Effector memory CD4-positive, alpha-beta T cell (primary cell): ENCODE measurements at regions not wholly inside any gene's neighbourhood (a gene's known extent, or its start where the extent isn't known, plus 50 kb on each side); places are given as distances from the start of the nearest gene placed in this dataset.
A peak's percentile ranks its signal among the peaks of the same experiment; 100 is the strongest.

Experiments used
- DNase-seq, 3 donors: peaks; one replicate each; pipeline ENCODE4 v3.0.0-alpha.2; 2020
- H3K27ac ChIP-seq: 2 replicates; pipeline ENCODE4 v1.7.0; 2013; ENCODE audit warnings: mild to moderate bottlenecking, low read length, moderate library complexity; ENCODE audit not compliant: insufficient read depth, poor library complexity, severe bottlenecking
- H3K27me3 ChIP-seq: replicated peaks from 2 replicates; pipeline ENCODE4 v1.7.0; 2013; ENCODE audit warnings: mild to moderate bottlenecking, low read length; ENCODE audit not compliant: insufficient read depth, control insufficient read depth, poor library complexity, severe bottlenecking
- H3K36me3 ChIP-seq: 2 replicates; pipeline ENCODE4 v1.7.0; 2013; ENCODE audit warnings: mild to moderate bottlenecking, low read length, moderate library complexity; ENCODE audit not compliant: control insufficient read depth, insufficient read depth
- H3K4me1 ChIP-seq: 2 replicates; pipeline ENCODE4 v1.7.0; 2013; ENCODE audit warnings: low read length, mild to moderate bottlenecking; ENCODE audit not compliant: control insufficient read depth, insufficient read depth, poor library complexity, severe bottlenecking
- H3K4me3 ChIP-seq: 2 replicates; pipeline ENCODE4 v1.7.0; 2013; ENCODE audit warnings: low read length, low read depth, mild to moderate bottlenecking; ENCODE audit not compliant: insufficient read depth, poor library complexity, severe bottlenecking
- H3K9me3 ChIP-seq: 2 replicates; pipeline ENCODE4 v1.7.0; 2013; ENCODE audit warnings: mild to moderate bottlenecking, low read length, moderate library complexity; ENCODE audit not compliant: control insufficient read depth

DNA sequence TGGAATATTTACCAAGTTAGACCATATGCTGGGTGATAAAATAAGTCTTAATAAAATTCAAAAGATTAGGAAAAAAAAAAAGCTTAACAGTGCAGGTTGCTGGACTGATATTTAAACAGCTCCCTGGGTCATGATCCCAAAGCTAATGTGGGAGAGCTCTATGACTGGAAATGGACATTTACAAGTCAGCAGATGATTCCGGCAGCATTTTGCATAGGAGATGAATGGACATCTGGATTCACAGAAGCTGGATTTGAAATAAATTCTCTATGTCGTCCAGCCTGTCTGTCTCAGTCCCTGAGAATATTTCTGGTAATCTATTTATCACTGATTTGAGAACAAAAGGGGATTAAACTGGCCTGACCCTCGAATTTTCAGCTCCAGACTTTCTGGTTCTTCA, 52.3 kb upstream of the KLHL25 start:
- no peaks in the 10 kb centered on the region for H3K9me3 ChIP-seq
- H3K36me3 ChIP-seq, result no peaks in the 10 kb centered on the region
- no peak overlapping the region for H3K4me3 ChIP-seq
- DNase-seq, result no peak
- no peaks in the 10 kb centered on the region for H3K27me3 ChIP-seq
- no peak overlapping the region for H3K27ac ChIP-seq
- no peaks in the 10 kb centered on the region for H3K4me1 ChIP-seq

DNA sequence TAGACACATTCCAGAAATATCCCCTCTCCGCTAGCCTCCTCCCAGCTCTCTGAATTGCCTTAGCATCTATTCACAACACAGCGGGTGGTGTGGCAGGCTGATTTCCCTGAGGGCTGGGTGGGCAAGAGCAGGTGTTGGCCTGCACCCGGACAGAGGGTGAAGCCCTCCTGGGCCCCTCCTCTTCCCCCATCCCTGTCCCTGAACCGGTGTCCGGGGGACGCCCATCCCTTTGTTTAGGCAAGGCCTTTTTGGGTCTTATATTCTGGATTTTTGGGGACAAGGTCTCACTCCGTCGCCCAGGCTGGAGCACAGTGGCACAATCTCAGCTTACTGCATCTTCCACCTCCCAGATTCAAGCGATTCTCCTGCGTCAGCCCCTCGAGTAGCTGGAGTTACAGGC, 55.2 kb upstream of the KLHL25 start:
- Histone ChIP-seq H3K9me3 (no peaks in the 10 kb centered on the region), H3K4me3 (no peak overlapping the region), H3K27me3 (no peaks in the 10 kb centered on the region), H3K36me3 (no peaks in the 10 kb centered on the region), H3K27ac (no peak overlapping the region), H3K4me1 (no peaks in the 10 kb centered on the region)
- DNase-seq, result no peak

DNA sequence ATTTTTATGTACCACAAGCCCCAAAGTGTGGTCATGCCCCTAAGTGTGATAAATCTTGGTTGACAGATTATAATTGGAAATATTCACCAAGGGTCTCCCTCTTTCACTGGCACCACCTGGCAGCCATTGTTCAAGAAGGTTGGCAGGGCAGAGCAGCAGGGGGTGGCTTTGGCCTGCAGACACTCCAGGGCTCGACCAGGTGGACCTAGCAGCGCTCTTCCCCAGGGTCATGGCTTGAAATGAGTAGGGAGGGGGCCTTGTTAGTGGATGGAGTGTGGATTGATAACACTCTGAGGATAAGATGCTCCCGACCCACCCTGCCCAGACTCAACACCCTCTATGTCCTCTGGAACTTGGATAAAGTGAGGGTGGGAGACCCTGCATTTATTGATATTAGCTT, 58.2 kb upstream of the KLHL25 start:
- no peaks in the 10 kb centered on the region for H3K36me3 ChIP-seq
- no peaks in the 10 kb centered on the region for H3K27me3 ChIP-seq
- H3K9me3 ChIP-seq, result no peaks in the 10 kb centered on the region
- no peak for DNase-seq
- H3K4me1 ChIP-seq, result no peaks in the 10 kb centered on the region
- H3K27ac ChIP-seq, result no peak overlapping the region
- no peak overlapping the region for H3K4me3 ChIP-seq

DNA sequence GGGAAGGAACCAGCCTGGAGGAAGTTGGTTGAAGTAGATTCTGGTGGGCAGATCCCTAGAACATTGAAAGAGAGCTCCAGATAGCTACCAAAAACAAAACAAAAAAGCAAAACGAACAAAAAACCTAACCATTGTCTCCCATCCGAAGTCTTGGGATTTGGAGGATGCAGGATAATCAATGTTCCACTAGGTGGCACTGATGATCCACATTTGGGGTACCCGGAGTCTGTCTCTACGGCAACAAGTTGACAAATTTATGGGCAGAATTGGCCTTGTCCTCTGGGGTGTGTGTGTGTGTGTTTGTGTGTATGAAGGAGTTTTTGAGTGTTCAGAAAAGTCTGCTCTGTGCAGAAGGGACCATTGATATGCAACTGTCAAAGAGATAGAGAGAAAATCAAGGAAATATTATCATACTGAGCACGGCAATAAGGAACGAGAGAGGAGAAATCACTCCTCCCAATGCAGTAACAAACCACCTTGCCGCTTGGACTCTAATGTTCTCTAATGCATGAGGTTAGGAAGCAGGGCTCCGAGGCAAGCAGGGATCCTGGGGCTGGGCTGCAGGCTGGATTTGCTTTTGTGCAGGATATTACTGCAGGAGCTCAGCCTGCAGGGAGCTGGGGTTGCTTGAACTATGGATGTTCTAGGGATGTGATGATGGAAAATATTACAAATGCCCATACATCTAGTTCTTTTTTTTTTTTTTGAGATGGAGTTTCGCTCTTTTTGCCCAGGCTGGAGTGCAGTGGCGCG, 59.8 kb upstream of the KLHL25 start:
- H3K36me3 ChIP-seq, result no peaks in the 10 kb centered on the region
- H3K27ac ChIP-seq, result no peak overlapping the region
- no peak overlapping the region for H3K4me3 ChIP-seq
- no peaks in the 10 kb centered on the region for H3K9me3 ChIP-seq
- no peaks in the 10 kb centered on the region for H3K4me1 ChIP-seq
- H3K27me3 ChIP-seq, result no peaks in the 10 kb centered on the region
- DNase-seq, result peak; percentile 11 to 37 (median 16)

DNA sequence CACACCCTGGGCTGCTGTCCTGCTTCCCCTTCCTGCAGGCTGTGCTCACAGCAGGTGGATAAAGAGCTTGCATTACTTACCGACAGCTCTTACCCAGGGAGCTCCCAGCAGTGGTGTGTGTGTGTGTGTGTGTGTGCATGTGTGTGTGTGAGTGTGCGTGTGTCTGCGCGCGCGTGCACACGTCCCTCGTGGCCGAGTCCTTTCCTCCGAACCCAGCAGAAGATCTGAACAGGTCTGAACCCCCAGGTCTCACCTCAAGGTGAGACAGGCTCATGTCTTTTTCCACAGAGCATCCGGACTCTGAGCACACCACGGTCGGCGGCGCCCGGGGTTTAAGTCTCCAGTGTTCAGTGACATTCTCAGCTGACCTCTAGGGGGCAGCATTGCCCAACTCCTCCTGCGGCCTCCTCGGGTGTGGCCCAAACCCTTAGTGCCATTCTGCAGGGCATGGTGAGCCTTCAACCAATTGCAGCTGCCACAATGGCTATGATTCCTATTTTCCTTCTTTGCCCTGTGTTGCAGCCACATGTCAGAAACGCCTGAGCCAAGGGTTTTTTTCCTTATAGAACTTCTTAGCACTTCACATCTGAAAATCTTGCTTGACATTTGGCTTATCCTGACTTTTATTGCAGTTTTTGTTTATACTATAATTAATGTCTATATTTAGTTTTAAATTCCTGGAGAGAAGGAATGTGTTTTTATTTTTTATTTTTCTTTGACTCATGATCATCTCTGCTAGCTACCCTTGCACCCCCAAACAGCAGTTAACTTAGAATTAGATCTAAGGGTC, 64.1 kb upstream of the KLHL25 start:
- no peak overlapping the region for H3K4me3 ChIP-seq
- no peaks in the 10 kb centered on the region for H3K36me3 ChIP-seq

DNA sequence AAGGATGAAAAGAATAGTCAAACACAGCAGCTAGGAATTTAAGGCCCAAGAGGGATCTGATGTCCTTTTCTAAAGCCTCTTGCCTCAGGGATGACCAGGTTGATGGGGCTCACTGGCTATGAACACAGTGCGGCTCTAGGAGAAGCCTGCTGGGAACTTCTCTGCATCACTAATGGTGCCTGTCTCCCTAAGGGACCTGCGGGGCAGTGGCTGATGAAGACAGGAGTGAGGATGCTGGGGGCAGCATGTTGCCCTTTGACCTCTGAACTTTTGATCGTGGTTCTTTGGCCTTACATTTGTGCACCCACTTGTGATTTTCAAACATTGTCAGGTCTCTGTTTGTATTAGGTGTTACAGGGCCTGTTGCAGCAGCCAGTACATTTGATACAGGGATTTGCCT, 64.9 kb upstream of the KLHL25 start:
- Histone ChIP-seq H3K9me3 (no peaks in the 10 kb centered on the region), H3K4me1 (no peaks in the 10 kb centered on the region), H3K36me3 (no peaks in the 10 kb centered on the region), H3K27me3 (no peaks in the 10 kb centered on the region), H3K27ac (no peak overlapping the region), H3K4me3 (no peak overlapping the region)
- DNase-seq, result no peak

More for the DNA sequence above, 64.1 kb upstream of the KLHL25 start:
- DNase-seq, result peak; percentile 36 to 55 (median 44)
- Histone ChIP-seq H3K9me3 (no peaks in the 10 kb centered on the region), H3K27ac (no peak overlapping the region), H3K27me3 (no peaks in the 10 kb centered on the region), H3K4me1 (no peaks in the 10 kb centered on the region)

DNA sequence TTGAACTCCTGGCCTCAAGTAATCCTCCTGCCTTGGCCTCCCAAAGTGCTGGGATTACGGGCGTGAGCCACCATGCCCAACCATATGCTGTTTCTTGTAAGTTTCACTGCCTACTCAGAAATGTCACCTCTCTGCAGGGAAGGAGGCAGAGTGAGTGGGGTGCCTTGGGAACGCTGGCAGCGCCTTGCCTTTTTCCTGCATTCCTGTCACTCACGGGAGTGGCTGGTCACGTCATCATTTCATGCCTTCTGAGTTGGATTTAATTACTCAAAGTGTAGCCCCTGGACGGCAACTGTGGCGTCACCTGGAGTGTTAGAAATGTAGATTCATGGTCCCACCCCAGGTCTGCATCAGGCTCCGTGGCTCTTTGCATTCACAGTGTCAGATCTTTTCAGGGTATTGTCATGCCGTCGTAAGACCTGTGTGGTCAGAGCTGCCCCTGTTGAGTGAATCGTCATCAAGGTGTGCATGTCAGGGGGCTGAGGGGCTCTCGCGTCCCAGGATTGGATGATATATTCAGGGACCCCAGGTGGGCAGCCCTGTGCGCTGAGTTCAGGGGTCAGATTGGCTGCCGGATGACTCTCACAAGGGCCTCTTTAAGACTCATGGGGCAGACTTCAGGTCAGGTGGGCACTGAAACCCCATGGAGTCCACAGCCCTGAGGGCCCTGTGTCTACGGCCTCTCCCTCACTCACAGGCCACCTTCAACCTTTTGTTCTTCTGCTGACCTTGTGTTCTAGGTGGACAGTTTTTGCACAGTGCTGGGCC, 65.9 kb upstream of the KLHL25 start:
- H3K4me1 ChIP-seq, result no peaks in the 10 kb centered on the region
- H3K9me3 ChIP-seq, result no peaks in the 10 kb centered on the region
- H3K4me3 ChIP-seq, result no peak overlapping the region
- no peak overlapping the region for H3K27ac ChIP-seq
- H3K27me3 ChIP-seq, result no peaks in the 10 kb centered on the region
- no peaks in the 10 kb centered on the region for H3K36me3 ChIP-seq
- no peak for DNase-seq

DNA sequence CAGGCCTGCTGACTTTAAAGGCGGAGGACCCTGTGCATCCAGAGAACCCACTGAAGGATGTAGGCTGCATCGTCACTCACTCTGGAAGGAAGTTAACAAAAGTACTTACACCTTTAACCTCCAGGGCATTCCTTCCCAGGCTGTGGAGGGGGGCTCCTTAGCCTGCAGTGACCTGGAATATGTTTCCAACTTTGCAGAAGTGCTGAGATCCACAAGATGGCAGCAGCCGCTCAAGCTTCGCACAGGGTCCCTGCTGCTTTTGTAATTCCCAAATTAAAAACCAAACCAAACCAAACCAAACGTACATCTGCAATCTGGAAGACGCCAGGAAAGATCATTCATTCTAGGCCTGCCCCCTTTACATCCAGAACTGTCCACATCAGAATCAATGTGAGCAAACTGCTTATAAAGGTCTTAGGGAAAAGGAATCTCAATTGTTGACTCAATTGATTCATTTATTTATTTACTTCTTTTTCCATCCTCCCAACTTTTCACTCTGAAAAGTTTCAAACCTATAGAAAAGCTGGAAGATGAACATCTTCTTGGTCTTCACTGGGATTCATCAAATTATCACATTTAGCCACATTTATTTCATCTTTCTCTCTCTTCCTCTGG, 70.5 kb upstream of the KLHL25 start:
- no peak for DNase-seq
- Histone ChIP-seq H3K27me3 (no peaks in the 10 kb centered on the region), H3K27ac (no peak overlapping the region), H3K4me3 (no peak overlapping the region), H3K9me3 (no peaks in the 10 kb centered on the region), H3K4me1 (no peaks in the 10 kb centered on the region), H3K36me3 (no peaks in the 10 kb centered on the region)

DNA sequence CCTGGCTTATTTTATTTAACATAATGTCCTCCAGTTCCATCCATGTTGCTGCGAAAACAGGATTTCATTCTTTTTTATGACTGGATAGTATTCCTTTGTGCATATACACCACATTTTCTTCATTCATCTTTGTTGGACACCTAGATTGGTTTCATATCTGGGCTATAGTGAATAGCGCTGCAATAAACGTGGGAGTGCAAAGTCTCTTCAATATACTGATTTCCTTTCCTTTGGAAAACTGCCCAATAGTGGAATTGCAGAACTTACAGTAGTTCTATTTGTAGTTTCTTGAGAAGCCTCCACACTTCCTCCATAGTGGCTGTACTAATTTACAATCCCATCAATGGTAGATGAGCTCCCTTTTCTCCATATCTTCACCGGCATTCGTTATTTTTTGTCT, 72.5 kb upstream of the KLHL25 start:
- Histone ChIP-seq H3K27ac (no peak overlapping the region), H3K36me3 (no peaks in the 10 kb centered on the region), H3K4me1 (no peaks in the 10 kb centered on the region), H3K27me3 (no peaks in the 10 kb centered on the region), H3K9me3 (no peaks in the 10 kb centered on the region), H3K4me3 (no peak overlapping the region)
- no peak for DNase-seq
